ENCODE measurements at regions not wholly inside any gene's neighbourhood (a gene's known extent, or its start where the extent isn't known, plus 50 kb on each side); places are given as distances from the start of the nearest gene placed in this dataset.

GRCh38 chr10:128382225-128382624, 256.0 kb upstream of the MKI67 start:
- Histone ChIP-seq H2BK120ac (ENCODE audit: low read depth, low read length) (no peak overlapping the region), H3K9ac (ENCODE audit: low read length) (no peak overlapping the region), H2AK5ac (ENCODE audit: low read length, severe bottlenecking) (no peak overlapping the region), H2BK5ac (ENCODE audit: low read depth, low read length, poor library complexity, severe bottlenecking) (no peak overlapping the region), H3K14ac (ENCODE audit: low read length in 2 of 2) (no peak overlapping the region), H3K4me1 (ENCODE audit: control insufficient read depth, insufficient read depth, low read depth, low read length) (no peaks in the 10 kb centered on the region), H2BK12ac (ENCODE audit: low read length in 2 of 2) (no peak overlapping the region), H3K4ac (ENCODE audit: low read depth in 1 of 2, low read length in 2 of 2) (no peak overlapping the region), H2AFZ (ENCODE audit: low read depth, low read length) (no peak overlapping the region), H3K23ac (ENCODE audit: low read length in 2 of 2) (no peak overlapping the region), H3K79me1 (replicated peaks; ENCODE audit: low read length, poor library complexity, severe bottlenecking) (no peaks in the 10 kb centered on the region), H2BK15ac (ENCODE audit: low read depth, poor library complexity, severe bottlenecking) (no peak overlapping the region), H3K9me3 (ENCODE audit: control insufficient read depth, low read length) (peaks cover 4% of the 10 kb centered on the region), H3K4me3 (ENCODE audit: insufficient read depth in 1 of 2, low read depth in 1 of 2, low read length in 2 of 2) (no peak overlapping the region), H4K91ac (ENCODE audit: low read length) (no peak overlapping the region), H4K8ac (ENCODE audit: low read length) (no peak overlapping the region), H3K27ac (ENCODE audit: low read length, poor library complexity, severe bottlenecking) (no peak overlapping the region), H3K4me2 (ENCODE audit: low read length, poor library complexity, severe bottlenecking) (no peak overlapping the region), H3K36me3 (ENCODE audit: control insufficient read depth in 1 of 2, insufficient read depth in 2 of 2, low read depth in 1 of 2, low read length in 2 of 2) (no peaks in the 10 kb centered on the region), H3K18ac (ENCODE audit: low read depth in 1 of 2, low read length in 2 of 2) (no peak overlapping the region), H3K27me3 (ENCODE audit: control insufficient read depth in 1 of 2, insufficient read depth in 1 of 2, low read length in 2 of 2) (no peaks in the 10 kb centered on the region)
- 52% methylated on average over 3 of the region's 3 CpGs for WGBS
- DNase-seq, result no peak

- no peak overlapping the region for H3K23ac ChIP-seq (ENCODE audit: low read length in 2 of 2)
- H2BK12ac ChIP-seq (ENCODE audit: low read length in 2 of 2), result no peak overlapping the region
- no peaks in the 10 kb centered on the region for H3K36me3 ChIP-seq (ENCODE audit: control insufficient read depth in 1 of 2, insufficient read depth in 2 of 2, low read depth in 1 of 2, low read length in 2 of 2)
- H2AK5ac ChIP-seq (ENCODE audit: low read length, severe bottlenecking), result no peak overlapping the region
- H3K14ac ChIP-seq (ENCODE audit: low read length in 2 of 2), result no peak overlapping the region
- no peak overlapping the region for H3K18ac ChIP-seq (ENCODE audit: low read depth in 1 of 2, low read length in 2 of 2)
- H3K4ac ChIP-seq (ENCODE audit: low read depth in 1 of 2, low read length in 2 of 2), result no peak overlapping the region
- H3K4me3 ChIP-seq (ENCODE audit: insufficient read depth in 1 of 2, low read depth in 1 of 2, low read length in 2 of 2), result no peak overlapping the region
- no peak overlapping the region for H2BK5ac ChIP-seq (ENCODE audit: low read depth, low read length, poor library complexity, severe bottlenecking)
- no peak overlapping the region for H3K9ac ChIP-seq (ENCODE audit: low read length)
- no peak overlapping the region for H2AFZ ChIP-seq (ENCODE audit: low read depth, low read length)
- no peak overlapping the region for H2BK120ac ChIP-seq (ENCODE audit: low read depth, low read length)
- no peak overlapping the region for H2BK15ac ChIP-seq (ENCODE audit: low read depth, poor library complexity, severe bottlenecking)
- H4K8ac ChIP-seq (ENCODE audit: low read length), result no peak overlapping the region
- H3K27ac ChIP-seq (ENCODE audit: low read length, poor library complexity, severe bottlenecking), result no peak overlapping the region
- H3K9me3 ChIP-seq (ENCODE audit: control insufficient read depth, low read length), result peaks cover 4% of the 10 kb centered on the region
- H3K4me1 ChIP-seq (ENCODE audit: control insufficient read depth, insufficient read depth, low read depth, low read length), result no peaks in the 10 kb centered on the region
- no peaks in the 10 kb centered on the region for H3K27me3 ChIP-seq (ENCODE audit: control insufficient read depth in 1 of 2, insufficient read depth in 1 of 2, low read length in 2 of 2)
- no peak for DNase-seq
- H3K4me2 ChIP-seq (ENCODE audit: low read length, poor library complexity, severe bottlenecking), result no peak overlapping the region
- no peak overlapping the region for H4K91ac ChIP-seq (ENCODE audit: low read length)
- WGBS, result 96% methylated on average over 10 of the region's 10 CpGs
- H3K79me1 ChIP-seq (replicated peaks; ENCODE audit: low read length, poor library complexity, severe bottlenecking), result no peaks in the 10 kb centered on the region
Measured at GRCh38 chr10:128384831-128385230, 258.6 kb upstream of the MKI67 start.

GRCh38 chr10:128386231-128386630, 260.0 kb upstream of the MKI67 start:
- no peaks in the 10 kb centered on the region for H3K79me1 ChIP-seq (replicated peaks; ENCODE audit: low read length, poor library complexity, severe bottlenecking)
- no peaks in the 10 kb centered on the region for H3K27me3 ChIP-seq (ENCODE audit: control insufficient read depth in 1 of 2, insufficient read depth in 1 of 2, low read length in 2 of 2)
- no peak overlapping the region for H2BK5ac ChIP-seq (ENCODE audit: low read depth, low read length, poor library complexity, severe bottlenecking)
- no peaks in the 10 kb centered on the region for H3K36me3 ChIP-seq (ENCODE audit: control insufficient read depth in 1 of 2, insufficient read depth in 2 of 2, low read depth in 1 of 2, low read length in 2 of 2)
- H3K9me3 ChIP-seq (ENCODE audit: control insufficient read depth, low read length), result peaks cover 4% of the 10 kb centered on the region
- H2BK12ac ChIP-seq (ENCODE audit: low read length in 2 of 2), result no peak overlapping the region
- DNase-seq, result no peak
- no peak overlapping the region for H2BK15ac ChIP-seq (ENCODE audit: low read depth, poor library complexity, severe bottlenecking)
- H3K4me3 ChIP-seq (ENCODE audit: insufficient read depth in 1 of 2, low read depth in 1 of 2, low read length in 2 of 2), result no peak overlapping the region
- H3K14ac ChIP-seq (ENCODE audit: low read length in 2 of 2), result no peak overlapping the region
- no peak overlapping the region for H3K23ac ChIP-seq (ENCODE audit: low read length in 2 of 2)
- H3K27ac ChIP-seq (ENCODE audit: low read length, poor library complexity, severe bottlenecking), result no peak overlapping the region
- H2BK120ac ChIP-seq (ENCODE audit: low read depth, low read length), result no peak overlapping the region
- no peak overlapping the region for H3K18ac ChIP-seq (ENCODE audit: low read depth in 1 of 2, low read length in 2 of 2)
- H3K4me1 ChIP-seq (ENCODE audit: control insufficient read depth, insufficient read depth, low read depth, low read length), result no peaks in the 10 kb centered on the region
- H3K4me2 ChIP-seq (ENCODE audit: low read length, poor library complexity, severe bottlenecking), result no peak overlapping the region
- no peak overlapping the region for H2AFZ ChIP-seq (ENCODE audit: low read depth, low read length)
- no peak overlapping the region for H3K9ac ChIP-seq (ENCODE audit: low read length)
- H4K91ac ChIP-seq (ENCODE audit: low read length), result no peak overlapping the region
- no peak overlapping the region for H2AK5ac ChIP-seq (ENCODE audit: low read length, severe bottlenecking)
- WGBS, result 61% methylated on average over 7 of the region's 7 CpGs
- no peak overlapping the region for H3K4ac ChIP-seq (ENCODE audit: low read depth in 1 of 2, low read length in 2 of 2)
- no peak overlapping the region for H4K8ac ChIP-seq (ENCODE audit: low read length)

DNA sequence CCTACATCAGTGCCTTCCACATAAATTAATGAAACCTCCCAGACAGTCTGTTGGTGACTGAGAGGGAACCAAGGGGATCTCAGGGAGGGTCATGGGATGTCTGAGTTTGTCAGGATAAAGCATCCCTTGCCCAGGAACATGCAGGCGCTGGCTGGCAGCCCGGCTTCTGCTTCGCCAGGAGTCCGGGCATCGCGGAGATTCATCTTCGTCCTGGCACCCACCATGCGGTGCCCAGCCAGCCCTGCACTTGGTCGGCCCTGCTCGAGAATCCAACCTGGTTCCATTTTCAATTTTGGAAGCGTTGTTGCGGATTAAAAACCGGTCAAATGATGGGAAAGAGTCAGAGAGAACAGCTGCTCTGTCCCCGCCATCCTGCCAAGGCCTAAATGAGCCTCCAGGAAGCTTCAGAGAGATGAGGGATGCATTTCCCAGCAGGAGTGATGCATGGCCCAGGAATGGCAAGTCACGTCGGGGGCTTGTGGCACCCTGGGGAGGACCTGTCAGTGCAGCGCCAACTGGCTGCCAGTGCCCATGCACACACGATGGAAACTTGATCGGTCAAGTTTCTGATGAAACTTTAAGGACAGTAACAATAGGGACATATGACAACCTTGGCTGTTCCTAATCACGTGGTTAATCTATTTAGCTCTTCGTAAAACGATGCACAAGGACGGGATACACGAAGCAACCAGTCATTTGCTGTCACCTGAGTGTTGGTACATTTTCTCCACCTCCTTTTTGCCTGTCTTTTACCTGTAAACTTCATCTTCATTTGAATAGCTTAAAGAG, 260.8 kb upstream of the MKI67 start:
- no peak for DNase-seq
- Histone ChIP-seq H3K18ac (ENCODE audit: low read depth in 1 of 2, low read length in 2 of 2) (no peak overlapping the region), H2AK5ac (ENCODE audit: low read length, severe bottlenecking) (no peak overlapping the region), H3K27me3 (ENCODE audit: control insufficient read depth in 1 of 2, insufficient read depth in 1 of 2, low read length in 2 of 2) (no peaks in the 10 kb centered on the region), H3K14ac (ENCODE audit: low read length in 2 of 2) (no peak overlapping the region), H3K4me1 (ENCODE audit: control insufficient read depth, insufficient read depth, low read depth, low read length) (no peaks in the 10 kb centered on the region), H3K9ac (ENCODE audit: low read length) (no peak overlapping the region), H2AFZ (ENCODE audit: low read depth, low read length) (no peak overlapping the region), H3K27ac (ENCODE audit: low read length, poor library complexity, severe bottlenecking) (no peak overlapping the region), H3K9me3 (ENCODE audit: control insufficient read depth, low read length) (peaks cover 4% of the 10 kb centered on the region), H2BK15ac (ENCODE audit: low read depth, poor library complexity, severe bottlenecking) (no peak overlapping the region), H3K4me2 (ENCODE audit: low read length, poor library complexity, severe bottlenecking) (no peak overlapping the region), H2BK120ac (ENCODE audit: low read depth, low read length) (no peak overlapping the region), H4K8ac (ENCODE audit: low read length) (no peak overlapping the region), H2BK5ac (ENCODE audit: low read depth, low read length, poor library complexity, severe bottlenecking) (no peak overlapping the region), H3K4ac (ENCODE audit: low read depth in 1 of 2, low read length in 2 of 2) (no peak overlapping the region), H4K91ac (ENCODE audit: low read length) (no peak overlapping the region), H2BK12ac (ENCODE audit: low read length in 2 of 2) (no peak overlapping the region), H3K23ac (ENCODE audit: low read length in 2 of 2) (no peak overlapping the region), H3K79me1 (replicated peaks; ENCODE audit: low read length, poor library complexity, severe bottlenecking) (no peaks in the 10 kb centered on the region), H3K4me3 (ENCODE audit: insufficient read depth in 1 of 2, low read depth in 1 of 2, low read length in 2 of 2) (no peak overlapping the region), H3K36me3 (ENCODE audit: control insufficient read depth in 1 of 2, insufficient read depth in 2 of 2, low read depth in 1 of 2, low read length in 2 of 2) (no peaks in the 10 kb centered on the region)
- 87% methylated on average over 24 of the region's 24 CpGs for WGBS

Measured in mesenchymal stem cell (in vitro differentiated cells and primary cell).